NCI-H69 (cell line): ENCODE measurements at regions not wholly inside any gene's neighbourhood (a gene's known extent, or its start where the extent isn't known, plus 50 kb on each side); places are given as distances from the start of the nearest gene placed in this dataset.
"Not testable (repeated sequence)": the region's sequence is repeated elsewhere in the genome, so short reads cannot be mapped to it uniquely, and the experiment has no call there.

Source experiments
- DNase-seq: peaks from one replicate; lab custom pipeline; 2025; lab: John Stamatoyannopoulos, UW

- no peak for DNase-seq
Measured at GRCh38 chr12:16854465-16854864, 248.5 kb upstream of the LMO3 start.

GRCh38 chr12:16849473-16849872 lies 243.5 kb upstream of the LMO3 start:
- DNase-seq: no peak

DNA sequence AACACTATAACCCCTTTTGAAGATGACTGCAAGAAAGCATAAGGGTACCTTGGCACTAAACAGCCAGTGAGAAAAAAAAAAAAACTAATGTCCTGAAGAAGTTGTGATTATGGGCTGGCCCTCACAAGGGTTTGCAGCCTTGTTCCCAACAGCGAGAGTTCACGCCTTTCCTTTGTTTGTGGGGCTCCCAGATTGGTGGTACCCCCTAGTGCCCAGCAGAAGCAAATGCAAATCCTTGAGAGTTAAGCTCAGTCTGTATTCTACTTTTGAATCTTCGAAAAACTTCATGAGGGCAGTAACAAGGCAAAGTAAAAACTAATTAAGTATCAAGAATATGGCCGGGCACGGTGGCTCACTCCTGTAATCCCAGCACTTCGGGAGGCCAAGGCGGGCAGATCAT lies 238.9 kb upstream of the LMO3 start:
- DNase-seq: no peak

DNA sequence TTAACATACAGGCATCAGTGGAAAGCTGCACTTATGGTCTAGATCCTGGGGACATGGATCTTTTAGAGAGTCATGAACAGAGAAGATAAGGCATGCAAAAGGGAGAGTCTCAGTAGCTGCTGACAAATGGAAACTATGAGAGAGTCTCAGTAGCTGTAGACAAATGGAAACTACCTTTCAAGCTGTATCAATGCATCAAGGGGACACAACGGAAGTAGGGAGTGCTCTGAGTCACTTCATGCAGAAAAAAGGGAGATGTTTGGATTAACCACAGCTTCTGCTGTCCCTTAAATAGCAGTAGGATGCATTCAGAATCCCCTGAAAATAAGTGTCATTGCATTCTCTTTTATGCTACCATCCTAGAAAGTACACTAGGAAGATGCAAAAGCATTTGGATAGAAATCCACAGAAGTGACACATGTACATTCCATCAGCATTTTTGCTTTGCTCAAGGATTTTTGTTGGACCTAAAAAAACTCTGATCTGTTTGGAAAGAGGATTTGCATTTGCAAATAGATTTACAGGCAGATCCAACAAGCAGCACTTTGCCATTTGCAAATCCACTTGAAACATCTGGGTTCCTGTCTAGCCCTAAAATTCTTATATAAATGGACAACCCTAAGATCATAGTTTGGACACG lies 227.5 kb upstream of the LMO3 start:
- no peak for DNase-seq

DNA sequence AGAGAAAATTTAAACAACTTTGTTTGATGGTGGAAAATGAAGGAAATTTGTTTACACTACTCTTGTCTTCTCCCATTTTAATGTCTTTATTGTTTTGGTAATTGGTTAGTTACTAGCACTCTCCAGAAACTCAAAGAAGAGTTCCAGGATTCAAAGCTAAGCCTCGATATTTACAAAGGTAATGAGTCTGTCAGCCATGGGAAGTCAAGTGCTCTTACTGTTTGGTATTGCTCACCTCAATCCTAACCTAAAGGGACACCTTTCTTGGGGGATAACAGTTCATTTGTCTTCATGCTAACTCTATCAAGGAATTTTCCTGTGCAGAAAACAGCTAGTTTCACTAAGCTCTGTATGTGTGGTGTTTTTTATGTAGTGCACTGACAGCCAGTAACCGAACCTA lies 222.9 kb upstream of the LMO3 start:
- DNase-seq: no peak

- DNase-seq: no peak
Measured at GRCh38 chr12:16807731-16808130, 201.8 kb upstream of the LMO3 start.

DNA sequence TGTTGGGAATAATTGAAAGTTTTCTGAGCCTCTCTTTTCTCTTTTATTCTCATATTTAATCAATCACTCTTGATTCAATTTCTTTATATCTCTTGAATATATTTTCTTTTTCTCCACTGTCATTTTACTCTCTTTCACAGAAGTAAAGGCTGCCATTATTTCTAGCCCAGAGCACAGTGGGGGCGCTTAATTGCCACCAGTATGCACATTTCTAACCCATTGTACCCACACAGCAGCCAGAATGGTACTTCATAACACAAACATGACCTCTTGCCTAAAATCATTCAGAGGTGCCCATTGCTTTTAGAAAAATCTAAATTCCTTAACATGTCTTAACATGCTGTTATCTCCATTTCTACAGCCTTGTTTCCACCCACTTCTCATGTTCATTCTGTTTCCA lies 190.2 kb upstream of the LMO3 start:
- peak; percentile 11 for DNase-seq

DNA sequence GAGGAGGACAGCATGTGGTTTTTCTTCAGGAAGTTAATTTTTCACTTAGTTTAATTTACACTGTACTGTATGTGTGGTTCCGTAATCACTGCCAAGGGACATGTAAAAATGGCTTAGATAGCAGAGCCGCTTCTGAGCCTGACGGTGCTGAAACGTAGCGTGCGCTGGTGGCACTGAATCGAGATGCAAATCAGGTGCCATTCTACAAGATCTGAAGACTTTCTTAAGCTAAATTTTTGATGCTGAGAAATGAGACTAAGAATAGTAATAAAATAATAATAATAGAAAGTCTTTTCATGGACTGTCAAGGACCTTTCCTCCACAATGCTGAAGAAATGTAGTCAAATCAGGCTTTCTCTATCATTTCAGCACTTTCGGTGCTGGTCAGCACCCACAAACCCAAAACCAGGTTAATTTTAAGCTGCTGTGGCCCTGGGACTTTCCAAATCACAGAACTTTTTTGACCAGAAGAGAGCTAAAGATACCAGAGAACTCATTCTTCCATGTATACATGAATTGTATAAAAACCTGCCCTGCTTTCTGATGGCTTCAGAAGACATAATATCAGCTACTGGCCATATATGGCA lies 183.3 kb upstream of the LMO3 start:
- no peak for DNase-seq

DNA sequence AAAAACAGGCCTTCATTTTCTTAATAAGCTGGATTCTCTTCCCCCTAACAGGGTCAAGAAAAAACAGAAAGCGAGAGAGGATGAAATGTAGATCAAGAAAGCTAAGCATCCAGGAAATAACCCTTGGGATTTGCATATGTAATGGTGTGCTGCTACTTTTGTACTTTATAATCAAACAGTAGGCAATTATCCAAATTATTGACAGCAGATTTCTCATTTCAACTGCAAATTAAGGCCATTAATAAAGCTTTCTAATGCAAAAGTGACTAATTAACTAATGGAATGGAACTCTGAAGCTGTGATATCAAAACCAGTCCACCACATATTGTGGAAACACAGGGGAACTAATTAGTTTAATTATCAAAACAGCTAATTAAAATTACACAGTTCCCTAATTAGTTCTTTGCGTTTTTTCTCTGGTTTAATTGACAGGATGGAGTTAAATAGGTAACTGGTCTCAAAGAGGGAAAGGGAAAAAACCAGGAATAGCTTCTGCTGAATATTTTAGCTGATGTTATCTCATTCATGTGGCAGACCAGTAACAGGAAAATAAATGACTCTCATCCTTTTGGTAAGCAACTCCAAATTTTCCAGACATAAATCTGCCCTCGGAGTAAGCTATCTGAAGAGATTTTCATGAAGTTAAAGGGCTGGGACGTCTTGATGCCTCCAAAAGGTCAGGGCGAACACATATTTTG lies 182.7 kb upstream of the LMO3 start:
- DNase-seq: peak; percentile 23

DNA sequence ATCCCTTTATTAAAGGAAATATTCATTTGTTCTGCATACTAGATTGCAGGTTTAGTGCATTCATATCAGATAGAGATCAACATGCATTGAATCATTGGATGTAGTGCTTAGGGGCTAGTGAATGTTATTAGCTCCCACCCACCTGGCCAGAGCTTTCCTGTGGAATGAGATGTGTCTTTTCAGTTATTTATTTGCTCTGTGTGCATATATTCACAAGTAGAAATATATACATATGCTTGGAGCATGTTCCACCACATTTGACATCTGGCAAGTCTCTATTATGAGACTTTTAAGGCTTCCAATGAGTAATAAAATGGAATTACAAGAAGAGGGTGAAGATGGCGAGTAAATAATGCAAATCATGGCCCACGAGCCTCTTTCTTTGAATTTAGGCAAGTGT lies 180.0 kb upstream of the LMO3 start:
- DNase-seq: no peak

GRCh38 chr12:16785524-16785923 lies 179.6 kb upstream of the LMO3 start:
- peak; percentile 1 for DNase-seq

DNA sequence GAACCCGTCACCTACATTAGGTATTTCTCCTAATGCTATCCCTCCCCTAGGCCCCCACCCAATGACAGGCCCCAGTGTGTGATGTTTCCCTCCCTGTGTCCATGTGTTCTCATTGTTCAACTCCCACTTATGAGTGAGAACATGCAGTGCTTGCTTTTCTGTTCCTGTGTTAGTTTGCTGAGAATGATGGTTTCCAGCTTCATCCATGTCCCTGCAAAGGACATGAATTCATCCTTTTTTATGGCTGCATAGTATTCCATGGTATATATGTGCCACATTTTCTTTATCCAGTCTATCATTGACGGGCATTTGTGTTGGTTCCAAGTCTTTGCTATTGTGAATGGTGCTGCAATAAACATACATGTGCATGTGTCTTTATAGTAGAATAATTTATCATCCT lies 163.2 kb upstream of the LMO3 start:
- not testable (repeated sequence) for DNase-seq

DNA sequence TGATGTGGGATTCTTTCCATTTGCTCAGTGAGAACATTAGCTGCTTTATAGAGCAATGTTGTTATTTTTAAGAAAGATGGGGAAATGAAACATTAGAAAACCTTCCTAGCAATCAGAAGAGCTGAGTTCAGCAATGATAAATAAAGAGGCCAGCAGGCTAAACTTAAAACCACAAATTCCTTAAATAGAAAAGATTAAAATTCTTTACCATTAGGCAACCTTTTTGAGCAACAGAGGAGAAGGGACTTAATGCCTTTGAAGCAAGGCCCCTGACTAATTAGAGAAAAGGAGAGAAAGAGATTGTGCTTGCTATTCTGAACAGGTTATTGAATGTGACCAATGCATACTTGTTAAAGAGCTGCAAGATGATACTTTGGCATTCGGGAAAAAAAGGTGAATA lies 160.8 kb upstream of the LMO3 start:
- DNase-seq: no peak

- DNase-seq: no peak
Measured at GRCh38 chr12:16763901-16764300, 157.9 kb upstream of the LMO3 start.

- peak; percentile 82 for DNase-seq
Measured at GRCh38 chr12:16756833-16757555, 151.0 kb upstream of the LMO3 start.

- no peak for DNase-seq
Measured at GRCh38 chr12:16730772-16731171, 124.8 kb upstream of the LMO3 start.

GRCh38 chr12:16726879-16727278 lies 120.9 kb upstream of the LMO3 start:
- DNase-seq: no peak

- DNase-seq: peak; percentile 48
Measured at GRCh38 chr12:16719713-16720416, 113.9 kb upstream of the LMO3 start.

DNA sequence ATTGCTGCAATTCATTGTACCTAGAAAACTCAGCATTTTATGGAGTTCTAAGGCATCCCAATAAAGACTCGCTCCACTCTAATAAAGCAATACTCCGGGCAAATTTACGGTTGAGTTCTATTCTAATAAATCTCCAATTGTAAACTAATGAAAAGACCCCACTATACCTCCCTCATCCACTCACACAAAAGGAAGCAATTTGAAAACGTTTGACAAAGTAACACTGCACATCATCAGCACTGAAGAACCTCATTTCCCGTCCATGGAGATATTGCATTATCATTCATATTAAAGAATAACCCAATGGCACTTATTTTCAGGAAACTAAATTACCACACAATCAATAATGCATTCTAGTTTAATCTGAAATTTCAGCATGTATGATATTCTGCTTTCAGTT lies 111.0 kb upstream of the LMO3 start:
- DNase-seq: no peak

GRCh38 chr12:16692099-16692498 lies 86.1 kb upstream of the LMO3 start:
- no peak for DNase-seq

DNA sequence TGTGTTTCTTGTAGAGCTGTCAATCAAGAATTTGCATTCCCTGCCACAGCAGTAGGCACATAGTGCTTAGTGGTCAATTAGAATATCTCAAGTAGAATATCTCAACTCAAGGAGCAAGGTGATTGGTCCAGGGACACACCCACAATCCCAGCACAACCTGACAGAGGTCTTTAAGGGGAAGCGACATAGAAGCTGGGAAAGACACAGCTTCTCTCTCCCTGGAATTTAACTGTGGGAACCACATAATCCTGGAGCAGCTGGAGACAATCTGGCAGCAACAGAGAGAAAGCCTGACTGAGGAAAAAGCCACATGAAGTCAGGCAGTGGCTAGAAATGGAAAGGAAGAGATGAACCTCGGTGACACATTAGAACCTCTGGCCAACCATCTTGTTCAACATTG lies 85.7 kb upstream of the LMO3 start:
- DNase-seq: no peak

DNA sequence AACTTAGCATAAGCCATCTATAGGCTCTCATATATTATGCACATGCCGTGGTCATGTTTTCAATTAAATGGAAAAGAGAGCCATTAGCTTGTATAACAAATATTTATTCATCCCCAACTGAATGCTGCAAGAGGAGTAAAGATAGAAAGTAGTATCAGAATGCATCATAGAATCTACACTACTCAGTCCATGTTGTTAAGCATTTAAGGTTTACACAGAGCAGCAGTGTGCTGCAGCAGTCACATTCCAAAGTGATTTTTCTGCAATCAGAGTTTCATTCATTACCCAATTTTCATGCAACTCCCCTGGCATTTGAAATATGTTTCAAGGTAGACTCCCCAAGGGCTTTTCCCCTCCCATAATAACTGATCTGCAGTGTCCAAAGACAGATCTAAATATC lies 82.2 kb upstream of the LMO3 start:
- no peak for DNase-seq
